ENCODE measurements at regions not wholly inside any gene's neighbourhood (a gene's known extent, or its start where the extent isn't known, plus 50 kb on each side); places are given as distances from the start of the nearest gene placed in this dataset.

DNA sequence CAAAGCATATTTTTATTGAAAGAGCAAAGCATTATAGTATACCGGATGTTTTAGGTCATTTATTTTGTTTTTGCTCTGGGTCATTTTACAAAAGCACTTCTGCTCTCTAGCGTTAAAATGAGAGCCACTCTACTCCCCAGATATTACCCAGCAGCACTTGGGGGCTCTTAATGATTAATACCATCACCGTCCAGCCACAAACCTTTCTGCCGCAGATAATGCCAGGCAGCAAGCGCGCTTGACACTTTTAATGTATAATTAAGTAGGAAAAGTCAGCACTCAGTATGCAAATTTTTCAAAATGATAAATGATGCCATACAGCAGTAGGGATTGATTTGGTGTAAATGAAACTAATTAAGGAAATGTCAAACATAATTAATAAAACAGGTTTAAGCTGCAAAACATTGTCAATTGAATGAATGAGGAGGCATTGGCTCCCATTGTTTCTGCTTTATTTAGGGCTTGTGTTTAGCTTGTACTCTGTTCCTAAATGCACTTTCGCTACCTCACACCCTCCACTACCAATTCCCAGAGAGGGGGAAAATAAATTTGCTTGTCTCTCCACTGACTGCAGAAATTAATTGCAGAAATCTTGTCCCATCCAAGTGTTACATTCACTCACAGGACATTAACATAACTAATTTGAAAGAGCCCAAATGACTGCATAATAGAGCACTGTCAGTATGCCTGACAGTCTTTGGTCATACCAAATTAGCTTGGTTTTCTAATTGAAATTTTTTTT, 358.8 kb upstream of the ARRDC3 start:
- FAIRE-seq, result no peak

DNA sequence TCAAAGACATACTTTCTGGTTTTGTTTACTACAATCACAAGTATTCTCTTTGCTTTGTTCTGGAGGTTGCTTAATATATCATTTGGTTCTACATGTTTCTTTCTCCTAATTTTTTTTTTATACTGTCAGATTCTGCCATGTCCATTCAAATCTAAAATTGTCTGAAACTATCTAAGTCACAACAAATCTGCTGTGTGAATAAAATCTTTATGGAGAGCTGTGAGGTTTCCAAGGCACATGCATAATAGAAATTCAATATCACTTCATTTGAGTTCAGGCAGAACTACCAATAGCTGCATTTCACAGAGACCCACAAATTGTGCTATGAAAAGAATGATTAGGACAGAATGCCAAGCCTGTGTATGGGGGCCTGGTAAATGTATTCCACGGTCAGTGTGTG, 346.9 kb upstream of the ARRDC3 start:
- no peak for FAIRE-seq

DNA sequence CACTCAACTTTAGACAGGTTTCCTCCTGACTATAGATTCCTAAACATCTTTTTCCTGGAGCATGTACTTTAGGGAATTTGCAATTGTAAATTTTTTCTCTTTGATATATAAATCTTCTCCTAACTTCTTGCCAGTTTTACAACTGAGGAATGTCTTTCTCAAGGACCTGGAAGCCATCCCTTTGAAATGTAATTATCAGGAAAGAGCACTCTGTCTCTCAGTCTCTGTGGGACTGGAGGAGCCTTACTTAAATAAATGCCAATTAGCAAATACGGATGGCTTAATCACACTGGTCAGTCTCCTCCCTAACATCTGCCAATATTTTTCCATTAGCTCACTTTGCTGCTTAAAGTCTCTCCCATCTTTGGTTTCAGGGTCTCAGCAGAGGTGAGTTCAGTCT, 344.3 kb upstream of the ARRDC3 start:
- no peak for FAIRE-seq

DNA sequence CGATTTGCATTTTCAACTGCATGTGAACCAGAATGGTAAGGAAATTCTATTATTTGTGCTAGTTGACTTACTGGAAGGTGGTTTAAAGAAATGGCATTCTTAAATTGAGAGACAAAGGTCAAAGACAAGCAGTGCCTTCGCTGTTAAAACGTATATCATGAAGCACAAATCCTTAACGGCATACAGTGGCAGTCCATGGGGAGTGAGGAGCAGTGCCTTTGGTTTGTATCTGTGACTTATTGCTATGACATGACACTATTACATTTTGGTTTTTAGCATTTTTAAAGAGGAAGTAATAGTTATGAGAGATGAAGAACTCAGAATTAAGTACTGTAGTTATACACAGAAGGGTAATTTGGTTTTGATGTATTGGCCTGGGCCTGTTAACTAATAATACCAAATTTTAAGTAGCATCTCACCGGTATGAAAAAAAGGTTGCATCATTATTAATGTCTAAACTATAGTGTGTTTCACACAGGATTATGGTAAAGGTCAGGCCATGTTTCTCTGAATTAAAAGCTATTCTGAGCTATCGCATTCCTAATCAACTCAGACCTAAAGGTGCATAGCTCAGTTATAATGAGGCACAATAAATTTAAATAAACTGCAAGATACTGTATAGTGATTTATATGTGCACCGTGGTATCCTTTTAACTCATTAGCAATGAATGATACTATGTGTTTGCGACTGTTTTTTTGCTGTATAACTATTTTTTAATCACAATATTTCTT, 339.8 kb upstream of the ARRDC3 start:
- no peak for FAIRE-seq

DNA sequence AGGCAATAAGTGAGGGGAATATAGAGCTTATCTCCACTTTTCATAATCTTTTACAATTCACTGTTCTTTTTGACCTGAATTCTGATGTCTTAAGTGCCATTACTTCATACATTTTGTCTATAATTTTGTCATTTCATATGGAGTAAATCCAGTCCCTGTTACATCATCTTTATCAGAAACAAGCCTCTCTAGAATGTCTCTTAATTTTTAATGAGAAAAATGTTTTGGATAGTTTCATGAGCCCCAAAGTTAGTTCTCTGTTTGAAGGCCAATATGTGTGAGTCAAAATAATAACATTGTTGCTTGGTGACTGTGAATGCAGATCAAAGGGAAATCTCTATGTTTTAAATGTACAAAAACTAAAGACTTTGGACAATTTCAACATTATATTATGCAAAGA, 329.6 kb upstream of the ARRDC3 start:
- FAIRE-seq, result no peak

DNA sequence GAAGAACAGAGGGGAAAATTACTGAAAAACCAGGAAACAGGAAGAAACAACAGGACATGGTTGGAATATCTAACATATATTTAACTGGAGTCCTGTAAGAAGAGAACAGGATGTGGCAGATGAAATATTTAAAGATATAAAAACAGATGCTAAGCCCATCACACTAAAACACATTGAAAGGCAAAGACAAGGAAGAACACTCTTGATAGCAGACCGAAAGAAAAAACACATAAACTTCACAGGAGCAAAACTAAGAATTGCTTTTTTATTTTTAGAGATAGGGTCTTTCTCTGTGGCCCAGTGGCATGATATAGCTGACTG, 324.4 kb upstream of the ARRDC3 start:
- FAIRE-seq, result no peak

GRCh38 chr5:91706785-91707520, 323.8 kb upstream of the ARRDC3 start:
- FAIRE-seq, result no peak

DNA sequence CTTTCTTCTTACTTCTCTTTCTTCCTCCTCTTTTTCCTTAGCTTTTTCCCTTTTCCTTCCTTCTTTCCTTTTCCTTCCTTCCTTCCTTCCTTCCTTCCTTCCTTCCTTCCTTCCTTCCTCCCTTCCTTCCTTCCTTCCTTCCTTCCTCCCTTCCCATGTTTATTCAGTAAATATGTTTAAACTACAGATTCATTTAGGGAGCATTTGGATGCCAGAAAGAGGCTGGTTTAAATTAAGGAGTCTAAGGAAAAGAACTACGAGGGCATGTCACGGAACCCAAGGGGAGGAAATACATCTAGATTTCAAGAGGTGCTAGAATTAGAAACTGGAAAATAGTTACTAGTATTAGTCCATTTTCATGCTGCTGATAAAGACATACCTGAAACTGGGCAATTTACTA, 320.0 kb upstream of the ARRDC3 start:
- FAIRE-seq, result no peak

DNA sequence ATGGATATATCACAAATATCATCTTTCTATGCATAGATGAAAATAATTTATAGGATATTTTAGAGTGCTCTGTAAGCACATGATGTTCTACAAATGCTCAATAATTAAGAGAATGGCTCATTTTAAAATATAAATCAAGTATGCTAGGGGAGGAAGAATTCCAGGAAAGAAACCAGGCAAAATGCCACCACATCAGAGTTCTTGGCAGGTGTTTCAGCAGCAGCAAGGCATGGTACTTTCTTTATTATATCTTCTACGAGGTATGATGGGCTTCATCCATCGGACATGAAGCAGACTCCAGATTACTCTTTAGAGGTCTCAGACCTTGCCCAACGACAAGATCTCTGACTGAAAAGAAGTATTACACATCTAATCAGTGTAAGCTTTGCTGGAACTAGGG, 316.3 kb upstream of the ARRDC3 start:
- FAIRE-seq, result no peak

DNA sequence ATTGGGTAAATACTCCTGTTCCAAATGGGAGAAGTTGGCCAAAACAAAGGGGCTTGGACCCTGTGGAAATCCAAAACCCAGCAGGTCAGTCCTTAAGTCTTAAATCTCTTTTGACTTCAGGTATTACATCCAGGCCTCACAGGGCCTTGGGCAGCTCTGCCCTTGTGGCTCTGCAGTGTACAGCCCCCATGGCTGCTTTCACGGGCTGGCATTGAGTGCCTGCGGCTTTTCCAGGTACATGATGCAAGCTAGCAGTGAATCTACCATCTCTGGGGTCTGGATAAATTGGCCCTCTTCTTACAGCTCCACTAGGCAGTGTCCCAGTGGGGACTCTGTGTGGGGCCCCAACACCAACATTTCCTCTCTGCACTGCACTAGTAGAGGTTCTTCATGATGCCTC, 308.5 kb upstream of the ARRDC3 start:
- FAIRE-seq, result no peak

- FAIRE-seq, result no peak
Observed at GRCh38 chr5:91690921-91691320, 307.8 kb upstream of the ARRDC3 start.

- no peak for FAIRE-seq
Observed at GRCh38 chr5:91687430-91687829, 304.3 kb upstream of the ARRDC3 start.

DNA sequence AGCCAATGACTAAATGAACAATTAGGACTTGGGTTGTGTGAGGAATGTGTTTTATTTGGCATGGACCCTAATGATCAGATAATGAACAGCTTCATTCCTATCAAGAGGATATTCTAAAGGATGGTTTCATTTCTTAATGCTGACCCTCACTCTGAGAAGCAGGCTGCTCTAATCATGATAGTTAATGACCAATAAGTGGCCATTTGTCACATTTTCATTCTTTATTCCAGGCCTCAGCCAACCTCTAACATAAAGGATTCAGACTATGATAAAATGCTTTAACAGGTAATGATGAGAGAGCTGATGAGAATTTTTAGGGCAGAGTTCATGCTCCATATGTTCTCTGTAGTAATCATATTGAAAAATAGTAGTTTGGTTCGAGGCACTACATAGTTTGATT, 301.5 kb upstream of the ARRDC3 start:
- no peak for FAIRE-seq

DNA sequence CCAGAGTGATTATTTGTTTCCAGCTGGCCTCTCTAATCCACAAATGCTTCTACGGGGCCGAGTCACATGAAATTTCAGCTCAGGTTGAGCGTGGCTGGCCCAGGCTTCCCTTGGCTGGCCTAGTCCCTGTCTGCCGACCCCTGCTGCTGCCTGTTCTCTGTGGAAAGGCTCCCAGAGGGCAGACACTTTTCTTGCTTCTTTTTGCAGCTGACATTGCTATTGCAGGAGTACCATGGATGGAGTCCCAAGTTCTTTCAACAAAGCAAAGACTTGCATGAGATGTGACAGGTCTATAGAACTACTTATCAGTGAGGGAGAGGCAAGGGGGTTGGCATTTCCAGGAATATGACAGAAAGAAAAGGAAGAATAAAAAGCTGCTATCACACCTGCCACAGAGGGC, 287.4 kb upstream of the ARRDC3 start:
- no peak for FAIRE-seq

DNA sequence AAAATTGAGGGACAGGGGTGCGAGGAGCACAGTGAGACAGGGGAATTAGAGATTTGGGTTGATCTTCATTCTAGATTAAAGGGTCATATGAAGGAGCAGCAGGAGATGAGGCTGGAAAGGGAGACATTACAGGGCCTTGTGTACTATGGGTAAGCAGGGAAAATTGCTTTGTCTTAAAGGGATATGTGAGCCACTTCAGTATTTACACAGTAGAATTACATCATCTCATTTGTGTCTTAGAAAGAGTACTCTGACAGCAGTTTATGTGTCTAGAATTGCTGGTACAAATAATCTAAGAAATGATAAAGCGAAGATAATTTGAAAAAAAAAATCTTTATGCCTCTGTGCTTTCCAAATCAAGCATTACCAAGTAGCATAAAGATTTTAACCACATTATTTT, 287.0 kb upstream of the ARRDC3 start:
- no peak for FAIRE-seq

GRCh38 chr5:91668261-91668660, 285.1 kb upstream of the ARRDC3 start:
- FAIRE-seq, result no peak

DNA sequence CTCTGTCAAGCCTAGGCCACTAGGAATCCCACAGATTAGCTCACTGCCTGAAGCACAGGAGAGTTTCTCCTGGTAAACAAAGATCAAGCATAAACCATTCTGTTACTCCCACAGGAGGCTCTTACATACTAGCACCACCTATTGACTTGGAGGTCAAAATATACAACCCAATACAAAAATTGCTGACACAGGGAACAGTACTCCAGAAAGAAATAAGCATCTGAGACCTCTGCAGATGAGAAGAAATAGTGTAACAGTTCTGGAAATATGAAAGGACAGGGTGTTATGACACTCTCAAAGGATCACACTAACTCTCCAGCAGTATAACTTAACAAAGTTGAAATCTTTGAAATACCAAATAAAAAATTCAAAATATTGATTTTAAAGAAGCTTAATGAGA, 269.6 kb upstream of the ARRDC3 start:
- no peak for FAIRE-seq

- no peak for FAIRE-seq
Observed at GRCh38 chr5:91651704-91652103, 268.6 kb upstream of the ARRDC3 start.

DNA sequence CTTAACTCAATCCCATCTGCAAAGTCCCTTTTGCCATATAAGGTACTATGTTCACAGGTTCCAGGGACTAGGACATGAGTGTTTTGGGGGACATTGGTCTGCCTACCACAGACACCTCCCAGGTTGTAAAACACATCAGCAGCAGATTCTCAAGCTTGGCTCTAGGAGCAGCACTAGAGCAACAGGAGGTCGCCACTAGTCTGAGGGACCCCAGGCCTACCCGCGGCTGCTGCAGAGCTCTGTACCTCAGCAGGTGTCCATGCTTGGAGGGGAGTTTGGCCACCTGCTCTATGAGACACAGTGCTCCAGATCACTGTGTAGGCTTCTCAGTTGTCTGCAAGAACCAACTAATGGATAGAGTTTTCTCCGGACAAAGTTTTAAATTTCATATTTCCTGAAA, 262.2 kb upstream of the ARRDC3 start:
- no peak for FAIRE-seq

- FAIRE-seq, result no peak
Observed at GRCh38 chr5:91643797-91644196, 260.7 kb upstream of the ARRDC3 start.

DNA sequence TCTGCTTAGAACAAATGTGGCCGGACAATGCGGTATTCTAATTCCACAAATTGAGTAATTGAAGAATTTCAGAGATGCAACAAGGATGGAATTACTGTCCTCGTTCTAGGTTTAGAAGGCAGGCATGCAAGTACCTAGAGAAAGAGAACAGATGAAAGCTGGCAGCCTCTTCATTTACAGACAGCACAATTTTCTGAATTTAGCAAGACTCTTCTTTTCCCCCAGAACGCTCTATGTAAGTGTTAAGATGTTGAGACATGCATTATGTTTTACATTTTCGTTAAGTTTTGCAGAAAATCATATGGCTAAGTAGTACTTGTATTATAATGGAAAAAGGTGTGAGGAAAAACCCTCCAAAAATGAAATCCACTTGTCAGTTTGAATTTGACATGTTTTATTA, 259.5 kb upstream of the ARRDC3 start:
- FAIRE-seq, result no peak

- FAIRE-seq, result peak; percentile 99
Observed at GRCh38 chr5:91641730-91642350, 258.7 kb upstream of the ARRDC3 start.

DNA sequence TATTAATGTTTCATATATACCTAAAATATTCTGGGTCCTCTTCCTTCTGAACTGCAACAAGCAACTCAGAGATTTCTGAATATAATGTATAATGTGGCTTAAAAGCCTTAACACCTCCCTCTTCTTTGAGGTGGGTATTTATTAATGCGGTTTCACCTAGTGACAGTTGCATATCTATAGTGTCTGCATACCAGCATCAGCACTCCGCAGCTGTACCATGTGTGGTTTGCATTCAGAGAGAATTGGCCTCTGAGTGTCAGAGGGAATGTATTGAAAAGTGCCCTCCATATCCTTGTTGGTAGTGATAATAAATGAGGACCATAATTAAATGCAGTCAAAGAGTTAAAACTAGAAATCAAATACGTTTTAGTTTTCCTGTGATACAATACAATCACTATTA, 256.6 kb upstream of the ARRDC3 start:
- no peak for FAIRE-seq

- no peak for FAIRE-seq
Observed at GRCh38 chr5:91638010-91638409, 254.9 kb upstream of the ARRDC3 start.
